Fibroblast of villous mesenchyme (primary cell): ENCODE measurements at regions not wholly inside any gene's neighbourhood (a gene's known extent, or its start where the extent isn't known, plus 50 kb on each side); places are given as distances from the start of the nearest gene placed in this dataset.

Experiments
- DNase-seq: peaks from one replicate; pipeline ENCODE4 v3.0.0-alpha.2; 2010; ENCODE audit warnings: low read depth
- H3K4me3 ChIP-seq: 2 replicates; pipeline ENCODE4 v1.5.1; 2011; ENCODE audit warnings: low read depth, mild to moderate bottlenecking, low read length
- TF ChIP-seq, protein P1 (sequence below): IDR thresholded peaks from 2 replicates; pipeline ENCODE4 v1.5.1; 2012; ENCODE audit warnings: low read depth, mild to moderate bottlenecking, low read length; ENCODE audit not compliant: insufficient read depth

DNA sequence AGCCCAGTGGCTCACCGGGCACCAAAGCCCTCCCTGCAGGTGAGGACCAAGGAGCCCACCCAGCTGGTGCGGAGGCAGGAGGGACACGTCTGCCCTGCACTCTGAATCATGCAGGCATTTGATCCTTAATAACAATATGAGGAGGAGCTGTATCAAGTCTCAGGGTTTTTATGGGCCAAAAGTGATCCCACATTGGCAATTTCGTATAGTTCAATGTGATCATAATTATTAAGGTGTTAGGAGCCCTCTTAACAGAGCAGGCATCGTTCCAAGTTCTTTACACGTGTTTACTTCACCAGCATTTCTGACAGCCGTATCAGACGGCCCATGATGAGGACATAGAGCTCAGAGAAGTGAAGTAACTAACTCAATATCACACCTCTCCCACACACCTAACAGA is 91.9 kb upstream of the PRR5 start:
- no peak for DNase-seq
- TF ChIP-seq, protein P1, sequence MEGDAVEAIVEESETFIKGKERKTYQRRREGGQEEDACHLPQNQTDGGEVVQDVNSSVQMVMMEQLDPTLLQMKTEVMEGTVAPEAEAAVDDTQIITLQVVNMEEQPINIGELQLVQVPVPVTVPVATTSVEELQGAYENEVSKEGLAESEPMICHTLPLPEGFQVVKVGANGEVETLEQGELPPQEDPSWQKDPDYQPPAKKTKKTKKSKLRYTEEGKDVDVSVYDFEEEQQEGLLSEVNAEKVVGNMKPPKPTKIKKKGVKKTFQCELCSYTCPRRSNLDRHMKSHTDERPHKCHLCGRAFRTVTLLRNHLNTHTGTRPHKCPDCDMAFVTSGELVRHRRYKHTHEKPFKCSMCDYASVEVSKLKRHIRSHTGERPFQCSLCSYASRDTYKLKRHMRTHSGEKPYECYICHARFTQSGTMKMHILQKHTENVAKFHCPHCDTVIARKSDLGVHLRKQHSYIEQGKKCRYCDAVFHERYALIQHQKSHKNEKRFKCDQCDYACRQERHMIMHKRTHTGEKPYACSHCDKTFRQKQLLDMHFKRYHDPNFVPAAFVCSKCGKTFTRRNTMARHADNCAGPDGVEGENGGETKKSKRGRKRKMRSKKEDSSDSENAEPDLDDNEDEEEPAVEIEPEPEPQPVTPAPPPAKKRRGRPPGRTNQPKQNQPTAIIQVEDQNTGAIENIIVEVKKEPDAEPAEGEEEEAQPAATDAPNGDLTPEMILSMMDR: no peak

DNA sequence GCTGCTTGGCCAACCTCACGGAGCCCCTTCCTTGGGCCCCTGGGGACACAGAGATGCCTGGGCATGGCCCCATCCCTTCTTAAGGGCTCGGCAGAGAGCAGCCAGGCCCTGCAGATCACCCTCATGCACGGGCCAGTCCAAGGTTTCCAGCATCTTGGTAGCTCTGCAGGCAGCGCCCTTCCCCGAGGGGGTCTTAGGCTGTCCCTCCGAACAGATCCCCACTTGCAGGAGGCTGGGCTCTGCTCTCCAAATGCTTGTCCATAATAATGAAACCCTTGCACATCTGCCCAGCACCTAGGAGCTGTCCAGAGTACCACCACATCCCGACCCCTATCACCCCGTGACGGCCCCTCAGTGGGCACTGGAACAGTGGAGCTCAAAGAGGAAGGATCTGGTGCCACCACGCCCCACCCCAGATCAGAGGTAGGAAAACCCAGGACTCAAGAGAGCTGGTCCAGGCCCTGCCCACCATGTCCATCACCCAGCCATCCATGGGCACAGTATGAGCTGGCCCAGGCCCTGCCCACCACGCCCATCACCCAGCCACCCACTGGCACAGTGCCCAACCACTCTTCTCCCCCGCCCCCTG is 92.5 kb upstream of the PRR5 start:
- TF ChIP-seq, protein P1: no peak
- no peak overlapping the region for H3K4me3 ChIP-seq
- DNase-seq: no peak

More for the DNA sequence above, 91.9 kb upstream of the PRR5 start:
- no peak overlapping the region for H3K4me3 ChIP-seq

DNA sequence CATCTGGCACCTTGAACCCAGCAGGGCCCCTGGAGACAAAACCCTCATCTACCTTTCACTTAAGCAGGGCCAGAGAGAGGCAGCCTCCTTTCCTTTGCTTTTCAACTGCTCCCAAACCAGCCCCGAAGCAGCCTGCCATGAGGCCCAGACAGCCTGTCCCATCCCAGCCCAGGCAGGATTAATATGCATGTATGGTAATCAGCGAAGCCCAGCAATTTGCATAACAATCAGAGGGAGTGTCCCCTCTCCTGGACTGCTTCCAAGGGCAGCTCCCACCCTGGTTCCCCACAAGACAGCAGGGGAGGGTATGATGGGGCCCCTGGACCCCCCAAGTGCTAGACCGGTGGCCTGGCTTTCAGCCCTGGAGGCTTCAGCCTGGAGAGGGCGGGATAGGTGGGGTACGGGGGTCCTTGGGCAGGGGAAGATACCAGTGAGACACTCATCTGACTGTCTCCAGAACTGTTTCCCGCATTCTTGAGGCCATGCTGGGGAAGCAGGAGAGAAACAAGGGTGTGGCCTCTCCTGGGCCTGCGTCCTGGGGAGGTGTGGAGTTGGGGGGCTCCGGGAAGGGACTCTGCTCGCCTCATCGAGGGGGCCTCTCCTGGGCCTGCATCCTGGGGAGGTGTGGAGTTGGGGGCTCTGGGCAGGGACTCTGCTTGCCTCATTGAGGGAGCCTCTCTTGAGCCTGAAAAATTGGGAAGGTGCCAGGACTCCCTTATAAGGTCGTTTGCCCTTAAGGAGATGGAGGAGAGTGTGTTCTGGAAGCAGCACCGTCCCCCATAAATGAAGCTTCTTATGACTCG is 93.2 kb upstream of the PRR5 start:
- no peak for DNase-seq
- TF ChIP-seq, protein P1: no peak
- no peak overlapping the region for H3K4me3 ChIP-seq

DNA sequence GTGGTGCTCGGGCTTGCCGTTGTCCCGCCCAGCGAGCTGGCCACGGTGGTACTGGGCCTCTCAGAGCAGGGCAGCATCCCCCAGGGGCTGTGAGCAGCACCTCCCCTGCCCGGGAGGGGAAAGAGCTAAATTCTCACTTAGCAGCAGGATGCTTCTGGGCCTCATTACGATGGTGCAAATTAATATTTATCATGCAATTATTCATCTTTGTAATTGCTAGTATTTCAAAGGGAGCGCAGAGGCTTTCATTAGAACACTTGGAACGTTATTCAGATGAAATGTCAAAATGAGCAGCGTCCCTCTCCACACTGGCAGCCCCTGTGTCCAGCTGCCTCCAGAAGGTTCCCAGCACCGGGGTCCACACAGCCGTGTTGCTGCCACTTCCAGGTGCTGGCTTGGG is 95.9 kb upstream of the PRR5 start:
- DNase-seq: no peak
- no peak overlapping the region for H3K4me3 ChIP-seq
- TF ChIP-seq, protein P1: no peak

DNA sequence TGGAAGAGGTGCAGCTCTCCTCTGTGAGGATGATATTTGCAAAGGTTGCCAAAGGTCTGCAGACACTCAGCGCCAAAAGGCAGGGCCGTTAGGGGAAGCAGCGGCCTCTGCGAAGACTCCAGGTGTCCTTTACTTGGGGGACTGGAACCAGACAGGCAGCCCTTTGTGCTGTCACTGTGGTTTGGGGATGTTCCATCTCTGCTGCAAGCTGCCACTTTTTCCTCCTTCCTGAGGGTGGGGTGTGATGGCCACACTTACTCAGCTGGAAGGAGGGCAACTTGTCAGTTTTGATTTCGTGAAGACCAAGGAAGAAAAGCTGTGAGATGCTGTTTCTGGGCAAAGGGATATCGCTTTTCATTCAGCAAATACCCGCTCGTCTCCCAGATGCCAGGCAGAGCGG is 96.5 kb upstream of the PRR5 start:
- no peak overlapping the region for H3K4me3 ChIP-seq
- DNase-seq: no peak
- TF ChIP-seq, protein P1: no peak

DNA sequence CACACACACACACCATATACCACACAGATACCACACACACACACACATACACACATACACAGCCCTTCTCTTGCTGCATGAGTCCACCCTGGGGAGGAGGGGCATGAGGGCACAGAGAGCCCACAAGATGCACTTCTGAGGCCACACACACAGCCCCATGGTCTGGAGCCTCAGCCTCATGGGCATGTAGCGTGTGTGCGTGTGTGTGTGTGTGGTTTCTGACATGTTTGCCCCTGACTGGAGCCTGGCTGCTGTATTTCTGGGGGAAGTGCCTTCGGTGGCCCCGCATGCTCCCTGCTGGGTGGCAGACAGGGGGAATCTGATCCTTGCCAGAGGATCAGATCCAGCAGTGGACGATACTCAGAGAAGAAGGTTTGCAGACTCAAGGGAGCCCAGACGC is 97.0 kb upstream of the PRR5 start:
- TF ChIP-seq, protein P1: no peak

DNA sequence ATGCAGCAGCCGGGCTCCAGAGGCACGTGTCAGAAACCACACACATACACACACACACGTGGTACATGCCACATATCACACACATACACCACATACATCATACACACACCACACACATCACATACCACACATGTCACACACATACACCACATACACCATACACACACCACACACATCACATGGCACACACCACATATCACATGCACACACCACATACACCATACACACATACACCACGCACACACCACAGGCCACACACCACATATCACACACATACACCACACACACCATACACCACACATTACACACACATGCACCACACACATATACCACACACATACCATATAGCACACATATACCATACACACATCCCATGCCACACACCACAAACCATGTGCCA is 97.5 kb upstream of the PRR5 start:
- TF ChIP-seq, protein P1: no peak
- no peak for DNase-seq
- no peak overlapping the region for H3K4me3 ChIP-seq

More for the DNA sequence above, 97.0 kb upstream of the PRR5 start:
- DNase-seq: no peak
- H3K4me3 ChIP-seq: no peak overlapping the region
